Non-pigmented ciliary epithelial cell (primary cell): ENCODE measurements at regions not wholly inside any gene's neighbourhood (a gene's known extent, or its start where the extent isn't known, plus 50 kb on each side); places are given as distances from the start of the nearest gene placed in this dataset.

ENCODE experiments used
- DNase-seq: peaks from one replicate; pipeline ENCODE4 v3.0.0-alpha.2; 2010; ENCODE audit warnings: low read depth

- DNase-seq, result no peak
Observed at GRCh38 chr5:74094096-74094781, 468.2 kb downstream of the ARHGEF28 start.

GRCh38 chr5:74093561-74093960 lies 467.6 kb downstream of the ARHGEF28 start:
- no peak for DNase-seq

GRCh38 chr5:74092766-74093165 lies 466.8 kb downstream of the ARHGEF28 start:
- no peak for DNase-seq

GRCh38 chr5:74085782-74086181 lies 459.8 kb downstream of the ARHGEF28 start:
- DNase-seq, result no peak

GRCh38 chr5:74085186-74085585 lies 459.2 kb downstream of the ARHGEF28 start:
- DNase-seq, result no peak

GRCh38 chr5:74083096-74083791 lies 457.2 kb downstream of the ARHGEF28 start:
- DNase-seq, result no peak

- no peak for DNase-seq
Observed at GRCh38 chr5:74082512-74083055, 456.6 kb downstream of the ARHGEF28 start.

GRCh38 chr5:74081126-74081525 lies 455.1 kb downstream of the ARHGEF28 start:
- DNase-seq, result no peak

GRCh38 chr5:74079971-74080556 lies 454.1 kb downstream of the ARHGEF28 start:
- DNase-seq, result no peak

GRCh38 chr5:74075501-74076484 lies 449.8 kb downstream of the ARHGEF28 start:
- no peak for DNase-seq

- no peak for DNase-seq
Observed at GRCh38 chr5:74074111-74074510, 448.1 kb downstream of the ARHGEF28 start.

- no peak for DNase-seq
Observed at GRCh38 chr5:74073257-74073656, 447.3 kb downstream of the ARHGEF28 start.

GRCh38 chr5:74072646-74073045 lies 446.6 kb downstream of the ARHGEF28 start:
- DNase-seq, result no peak

GRCh38 chr5:74070766-74071165 lies 444.8 kb downstream of the ARHGEF28 start:
- DNase-seq, result no peak

GRCh38 chr5:74069741-74070140 lies 443.7 kb downstream of the ARHGEF28 start:
- DNase-seq, result no peak

- DNase-seq, result no peak
Observed at GRCh38 chr5:74067748-74068541, 441.9 kb downstream of the ARHGEF28 start.

GRCh38 chr5:74064911-74065310 lies 438.9 kb downstream of the ARHGEF28 start:
- DNase-seq, result no peak

- DNase-seq, result no peak
Observed at GRCh38 chr5:74064225-74064624, 438.2 kb downstream of the ARHGEF28 start.

GRCh38 chr5:74063821-74064220 lies 437.8 kb downstream of the ARHGEF28 start:
- peak; percentile 69 for DNase-seq

GRCh38 chr5:74063346-74063745 lies 437.4 kb downstream of the ARHGEF28 start:
- DNase-seq, result no peak

- no peak for DNase-seq
Observed at GRCh38 chr5:74061292-74061691, 435.3 kb downstream of the ARHGEF28 start.
